NAMALWA (cell line): ENCODE measurements at regions not wholly inside any gene's neighbourhood (a gene's known extent, or its start where the extent isn't known, plus 50 kb on each side); places are given as distances from the start of the nearest gene placed in this dataset.
"Not testable (repeated sequence)": the region's sequence is repeated elsewhere in the genome, so short reads cannot be mapped to it uniquely, and the experiment has no call there.

Experiments used
- DNase-seq: peaks from one replicate; pipeline ENCODE4 v3.0.0-alpha.2; 2015; ENCODE audit warnings: low spot score

- DNase-seq: no peak
These were observed 623.1 kb downstream of the CCDC85A start for GRCh38 chr2:56806924-56807323.

- no peak for DNase-seq
These were observed 624.1 kb downstream of the CCDC85A start for GRCh38 chr2:56807861-56808260.

GRCh38 chr2:56811401-56811800, 627.6 kb downstream of the CCDC85A start:
- no peak for DNase-seq

GRCh38 chr2:56812432-56812831, 628.6 kb downstream of the CCDC85A start:
- DNase-seq: no peak

- no peak for DNase-seq
These were observed 629.7 kb downstream of the CCDC85A start for GRCh38 chr2:56813490-56813889.

GRCh38 chr2:56816666-56817065, 632.9 kb downstream of the CCDC85A start:
- no peak for DNase-seq

- no peak for DNase-seq
These were observed 648.0 kb downstream of the CCDC85A start for GRCh38 chr2:56831780-56832179.

GRCh38 chr2:56834686-56835085, 650.9 kb downstream of the CCDC85A start:
- no peak for DNase-seq

GRCh38 chr2:56840009-56840408, 656.2 kb downstream of the CCDC85A start:
- not testable (repeated sequence) for DNase-seq

GRCh38 chr2:56860991-56861390, 677.2 kb downstream of the CCDC85A start:
- DNase-seq: no peak

GRCh38 chr2:56871644-56872043, 687.9 kb downstream of the CCDC85A start:
- DNase-seq: no peak

- no peak for DNase-seq
These were observed 690.9 kb downstream of the CCDC85A start for GRCh38 chr2:56874717-56875116.

GRCh38 chr2:56889738-56890137, 705.9 kb downstream of the CCDC85A start:
- no peak for DNase-seq

GRCh38 chr2:56892382-56892781, 708.6 kb downstream of the CCDC85A start:
- no peak for DNase-seq

GRCh38 chr2:56898986-56899385, 715.2 kb downstream of the CCDC85A start:
- no peak for DNase-seq

GRCh38 chr2:56912490-56912889, 728.7 kb downstream of the CCDC85A start:
- no peak for DNase-seq

- DNase-seq: no peak
These were observed 735.0 kb downstream of the CCDC85A start for GRCh38 chr2:56918790-56919189.

- no peak for DNase-seq
These were observed 750.2 kb downstream of the CCDC85A start for GRCh38 chr2:56933976-56934375.

GRCh38 chr2:56934866-56935265, 751.1 kb downstream of the CCDC85A start:
- DNase-seq: no peak

GRCh38 chr2:56940054-56940453, 756.3 kb downstream of the CCDC85A start:
- no peak for DNase-seq

- no peak for DNase-seq
These were observed 769.1 kb downstream of the CCDC85A start for GRCh38 chr2:56952871-56953270.

- peak; percentile 2 for DNase-seq
These were observed 776.8 kb downstream of the CCDC85A start for GRCh38 chr2:56960581-56960980.

- DNase-seq: no peak
These were observed 778.9 kb downstream of the CCDC85A start for GRCh38 chr2:56962673-56963072.

GRCh38 chr2:56969513-56969912, 785.7 kb downstream of the CCDC85A start:
- no peak for DNase-seq

- DNase-seq: no peak
These were observed 787.7 kb downstream of the CCDC85A start for GRCh38 chr2:56971383-56971974.
